GM21515 (cell line): ENCODE measurements at regions not wholly inside any gene's neighbourhood (a gene's known extent, or its start where the extent isn't known, plus 50 kb on each side); places are given as distances from the start of the nearest gene placed in this dataset.
"Not testable (repeated sequence)": the region's sequence is repeated elsewhere in the genome, so short reads cannot be mapped to it uniquely, and the experiment has no call there.

Experiments used
- ATAC-seq: cut with Tn5 transposase; IDR thresholded peaks from one replicate; pipeline ENCODE4 v1.9.1; 2021; ENCODE audit not compliant: unreplicated experiment

DNA sequence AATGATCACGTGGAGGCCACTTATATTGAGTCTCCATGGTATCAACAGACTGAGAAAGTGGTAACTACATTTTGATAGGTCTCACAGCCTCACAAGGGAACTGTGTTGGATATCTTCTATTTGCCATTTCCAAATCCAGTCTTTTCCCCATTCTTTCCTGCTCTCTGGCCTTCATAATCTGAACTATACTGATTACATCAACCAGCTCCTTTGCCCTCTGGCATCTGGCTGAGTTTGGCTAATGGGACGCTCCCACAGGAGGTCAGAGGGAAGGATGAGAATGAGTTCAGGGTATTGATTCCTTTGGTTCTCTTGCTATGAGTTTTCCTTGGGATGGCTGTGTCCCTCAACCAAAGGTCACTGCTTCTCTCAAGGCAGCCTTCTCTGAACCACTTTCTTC, 152.6 kb downstream of the RTL9 start:
- no peak for ATAC-seq

DNA sequence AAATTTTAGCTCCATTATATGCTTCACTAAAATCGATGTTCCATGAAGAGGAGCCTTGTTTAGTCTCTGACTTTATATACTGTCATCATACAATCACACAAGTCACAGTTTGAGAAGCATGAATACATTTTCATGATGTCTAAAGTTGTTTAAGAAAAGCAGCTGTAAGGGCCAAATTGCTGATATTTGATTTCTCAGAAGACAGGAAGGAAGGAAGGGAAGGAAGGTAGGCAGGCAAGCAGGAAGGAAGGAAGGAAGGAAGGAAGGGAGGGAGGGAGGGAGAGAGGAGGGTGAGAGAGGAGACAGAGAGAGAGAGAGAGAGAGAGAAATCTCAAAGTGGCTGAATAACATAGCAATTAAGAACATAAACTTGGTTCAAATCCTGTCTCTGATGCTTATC, 153.7 kb downstream of the RTL9 start:
- no peak for ATAC-seq

DNA sequence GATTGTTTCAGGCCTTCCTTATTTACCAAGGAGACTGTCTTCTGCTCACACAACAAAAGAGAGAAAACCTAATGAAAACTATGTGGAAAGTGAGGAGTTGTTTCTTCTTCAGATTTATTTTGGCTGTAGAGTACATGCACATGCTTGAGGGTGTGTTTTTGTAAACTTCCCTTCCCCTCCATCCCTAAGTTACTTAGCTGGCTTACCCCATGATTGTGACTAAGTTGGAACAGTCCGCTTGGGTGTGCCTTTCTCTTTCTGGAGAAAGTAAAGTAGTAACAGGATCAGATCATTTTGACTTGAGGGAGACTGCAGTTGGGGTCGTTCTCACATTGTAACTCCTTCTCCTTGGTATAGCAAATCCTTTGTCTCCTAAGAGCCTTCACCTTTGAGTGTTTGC, 155.9 kb downstream of the RTL9 start:
- no peak for ATAC-seq

DNA sequence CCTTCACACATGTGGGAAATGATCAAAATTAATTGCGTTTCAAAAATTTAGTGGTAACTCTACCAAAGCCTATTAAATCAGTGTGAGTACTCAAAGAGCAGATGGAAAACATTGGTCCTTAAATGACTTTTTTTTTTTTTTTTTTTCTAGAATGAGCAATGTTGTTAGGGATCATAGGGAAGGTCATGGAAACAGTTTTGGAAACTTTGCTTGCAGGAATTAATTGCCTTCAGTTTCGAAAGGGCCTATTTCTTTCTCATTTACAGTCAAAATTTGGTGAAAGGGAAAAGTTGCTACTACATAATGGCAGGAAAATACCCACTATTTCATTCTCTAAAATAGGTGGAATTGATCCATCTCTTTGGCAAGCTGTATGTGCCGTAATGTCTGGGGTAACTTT, 160.9 kb downstream of the RTL9 start:
- ATAC-seq = no peak

DNA sequence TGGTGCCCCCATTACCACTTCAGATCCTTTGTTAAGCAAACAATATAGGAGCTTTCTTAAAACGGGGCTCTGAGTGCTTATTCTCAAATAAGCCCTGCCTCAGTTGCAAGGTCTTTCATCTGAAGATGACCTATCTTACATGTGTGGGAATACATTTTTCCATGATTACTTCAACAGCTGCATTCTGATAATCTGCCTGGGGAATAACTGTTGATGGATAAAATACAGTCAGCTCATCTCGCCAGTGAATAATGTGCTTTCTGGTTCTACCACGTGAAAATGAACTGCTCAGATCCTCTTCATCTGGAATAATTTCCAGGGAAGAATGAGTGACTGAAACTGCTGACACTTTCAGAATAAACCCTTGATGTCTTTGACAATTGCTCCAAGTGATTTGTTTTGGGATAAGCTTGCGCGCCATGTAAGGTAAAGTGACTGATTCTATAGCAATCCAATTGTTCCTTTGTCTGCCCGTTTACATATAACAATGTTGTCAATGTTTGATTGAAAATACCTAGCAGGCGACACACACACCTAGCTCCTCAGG, 161.3 kb downstream of the RTL9 start:
- no peak for ATAC-seq

DNA sequence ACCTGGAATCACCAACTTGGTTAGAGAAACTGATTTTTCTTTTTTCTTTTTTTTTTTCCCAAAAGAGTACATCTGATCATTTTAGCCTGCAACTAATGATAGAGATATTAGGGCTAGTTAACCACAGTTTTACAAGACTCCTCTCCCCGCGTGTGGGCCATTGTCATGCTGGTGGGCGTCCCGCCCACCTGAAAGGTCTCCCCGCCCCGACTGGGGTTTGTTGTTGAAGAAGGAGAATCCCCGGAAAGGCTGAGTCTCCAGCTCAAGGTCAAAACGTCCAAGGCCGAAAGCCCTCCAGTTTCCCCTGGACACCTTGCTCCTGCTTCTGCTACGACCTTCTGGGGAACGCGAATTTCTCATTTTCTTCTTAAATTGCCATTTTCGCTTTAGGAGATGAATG, 162.0 kb downstream of the RTL9 start:
- ATAC-seq = not testable (repeated sequence)

DNA sequence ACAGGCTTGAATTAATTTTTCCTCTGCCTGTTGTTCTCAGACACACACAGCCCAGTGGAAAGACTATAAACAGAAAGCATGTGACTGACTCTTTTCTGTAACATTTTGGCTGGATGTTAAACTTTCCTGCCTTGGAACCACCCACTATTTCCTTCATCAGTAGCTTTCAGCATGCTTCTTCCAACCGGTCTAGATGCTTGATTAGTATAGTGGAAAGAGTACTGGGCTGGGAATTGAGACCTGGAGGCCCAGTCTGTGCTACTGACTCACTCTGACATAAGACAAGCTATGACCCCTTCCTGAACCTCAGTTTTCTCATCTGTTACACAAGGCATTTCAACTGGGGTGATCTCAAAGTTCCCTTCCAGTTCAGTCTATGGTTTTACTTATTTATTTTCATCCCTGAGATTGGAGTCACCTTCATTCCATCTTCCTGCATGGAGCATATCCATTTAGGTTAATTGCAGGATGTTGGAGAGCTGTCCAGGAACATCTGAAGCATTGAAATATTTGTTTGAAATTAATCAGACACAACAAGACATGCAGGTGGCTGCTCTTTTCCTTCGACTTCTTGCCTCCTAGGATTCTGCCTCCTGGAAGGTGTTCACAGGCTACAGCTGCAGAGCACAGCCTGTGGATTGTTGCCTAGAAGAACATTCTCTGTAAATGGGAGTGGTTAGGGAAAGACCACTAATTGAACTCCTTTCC, 173.4 kb downstream of the RTL9 start:
- no peak for ATAC-seq

DNA sequence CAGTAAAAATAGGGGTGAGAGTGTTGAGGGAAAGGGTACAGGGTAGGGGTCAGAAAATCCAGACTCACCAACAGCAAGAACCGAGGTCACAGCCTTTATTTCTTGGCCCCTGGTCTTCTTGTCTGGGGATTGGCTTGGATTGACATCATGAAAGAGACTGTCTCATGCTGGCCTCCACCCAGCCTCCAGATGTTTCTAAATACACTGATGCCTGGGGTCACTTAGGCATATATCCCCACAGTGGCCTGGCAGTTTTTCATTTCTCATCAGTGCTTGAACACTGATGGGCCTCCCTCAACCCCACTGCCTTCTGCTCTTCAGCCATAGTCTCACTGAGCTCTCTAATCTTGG, 173.9 kb downstream of the RTL9 start:
- ATAC-seq = no peak

DNA sequence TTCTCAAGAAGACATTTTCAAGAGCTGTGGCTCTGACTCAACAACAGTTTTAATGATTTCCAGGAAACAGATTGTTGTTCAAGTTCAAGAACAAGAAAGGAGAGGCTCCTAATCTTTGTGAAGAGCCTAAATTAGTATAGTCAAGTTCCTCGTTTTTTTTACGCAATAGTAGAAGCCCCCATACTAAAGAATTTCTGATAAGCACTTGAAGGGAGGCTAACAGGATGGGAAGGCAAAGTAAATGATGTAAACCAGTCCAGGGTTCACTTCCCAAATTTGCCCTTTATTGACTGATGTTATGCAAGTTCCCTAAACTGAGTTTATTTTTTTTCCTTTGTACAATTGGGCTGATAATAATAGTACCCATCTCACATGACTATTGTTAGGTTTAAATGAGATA, 178.2 kb downstream of the RTL9 start:
- ATAC-seq = no peak

DNA sequence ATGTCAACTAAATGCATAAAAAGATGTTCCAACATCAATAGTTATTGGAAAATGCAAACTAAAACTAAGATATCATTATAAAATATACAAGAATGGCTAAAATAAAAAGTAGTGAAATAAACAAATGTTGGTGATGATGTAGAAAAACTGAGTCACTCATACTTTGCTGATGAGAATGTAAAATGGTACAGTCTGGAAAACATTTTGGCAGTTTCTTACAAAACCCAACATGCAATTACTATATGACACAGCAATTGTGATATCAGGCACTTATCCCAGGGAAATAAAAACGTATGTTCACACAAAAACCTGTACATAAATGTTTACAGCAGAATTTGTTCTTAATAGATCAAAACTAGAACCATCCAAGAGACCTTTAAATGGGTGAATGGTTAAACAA, 182.6 kb downstream of the RTL9 start:
- no peak for ATAC-seq

DNA sequence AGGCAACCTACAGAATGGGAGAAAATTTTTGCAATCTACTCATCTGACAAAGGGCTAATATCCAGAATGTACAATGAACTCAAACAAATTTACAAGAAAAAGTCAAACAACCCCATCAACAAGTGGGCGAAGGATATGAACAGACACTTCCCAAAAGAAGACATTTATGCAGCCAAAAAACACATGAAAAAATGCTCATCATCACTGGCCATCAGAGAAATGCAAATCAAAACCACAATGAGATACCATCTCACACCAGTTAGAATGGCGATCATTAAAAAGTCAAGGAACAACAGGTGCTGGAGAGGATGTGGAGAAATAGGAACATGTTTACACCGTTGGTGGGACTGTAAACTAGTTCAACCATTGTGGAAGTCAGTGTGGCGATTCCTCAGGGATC, 192.2 kb downstream of the RTL9 start:
- not testable (repeated sequence) for ATAC-seq

DNA sequence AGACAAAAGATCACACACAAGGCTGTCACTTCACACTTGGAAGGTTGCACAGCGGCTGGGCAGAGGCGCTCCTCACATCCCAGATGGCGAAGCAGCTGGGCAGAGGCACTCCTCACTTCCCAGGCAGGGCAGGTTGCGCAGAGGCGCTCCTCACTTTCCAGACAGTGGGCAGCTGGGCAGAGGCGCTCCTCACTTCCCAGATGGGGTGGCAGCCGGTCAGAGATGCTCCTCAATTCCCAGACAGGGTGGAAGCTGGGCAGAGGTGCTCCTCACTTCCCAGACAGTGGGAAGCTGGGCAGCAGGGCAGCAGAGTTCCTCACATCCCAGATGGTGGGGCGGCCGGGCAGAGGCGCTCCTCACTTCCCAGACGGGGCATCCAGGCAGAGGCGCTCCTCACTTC, 199.2 kb downstream of the RTL9 start:
- no peak for ATAC-seq

DNA sequence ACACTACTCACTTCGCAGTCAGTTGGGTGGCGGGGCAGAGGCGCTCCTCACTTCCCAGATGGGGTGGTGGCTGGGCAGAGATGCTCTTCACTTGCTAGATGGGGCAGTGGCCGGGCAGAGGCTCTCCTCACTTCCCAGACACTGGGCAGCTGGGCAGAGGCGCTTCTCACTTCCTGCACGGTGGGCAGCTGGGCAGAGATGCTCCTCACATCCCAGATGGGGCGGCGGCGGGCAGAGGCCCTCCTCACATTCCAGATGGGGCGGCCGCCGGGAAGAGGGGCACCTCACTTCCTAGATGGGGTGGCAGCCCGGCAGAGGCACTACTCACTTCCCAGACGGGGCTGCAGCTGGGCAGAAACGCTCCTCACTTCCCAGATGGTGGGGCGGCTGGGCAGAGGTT, 199.8 kb downstream of the RTL9 start:
- ATAC-seq = no peak

DNA sequence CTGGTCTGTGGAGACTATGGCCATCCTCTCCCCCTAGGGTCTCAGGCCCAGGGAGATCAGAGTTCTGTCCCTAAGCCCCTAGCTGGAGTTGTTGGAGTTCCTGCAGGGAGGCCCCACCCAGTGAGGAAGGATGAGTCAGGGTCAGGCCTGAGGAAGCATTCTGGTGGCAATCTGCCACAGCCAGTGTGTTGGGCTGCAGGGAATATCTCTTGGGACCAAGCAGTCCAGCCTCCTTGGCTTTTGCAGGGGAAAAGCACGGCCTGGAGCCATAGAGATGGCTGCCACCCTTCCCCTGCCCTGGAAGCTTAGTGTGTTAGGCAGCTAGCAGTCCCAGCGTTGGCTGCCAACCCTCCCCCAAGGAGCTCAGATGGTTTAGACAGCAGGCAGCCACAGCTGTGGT, 202.4 kb downstream of the RTL9 start:
- ATAC-seq = no peak

DNA sequence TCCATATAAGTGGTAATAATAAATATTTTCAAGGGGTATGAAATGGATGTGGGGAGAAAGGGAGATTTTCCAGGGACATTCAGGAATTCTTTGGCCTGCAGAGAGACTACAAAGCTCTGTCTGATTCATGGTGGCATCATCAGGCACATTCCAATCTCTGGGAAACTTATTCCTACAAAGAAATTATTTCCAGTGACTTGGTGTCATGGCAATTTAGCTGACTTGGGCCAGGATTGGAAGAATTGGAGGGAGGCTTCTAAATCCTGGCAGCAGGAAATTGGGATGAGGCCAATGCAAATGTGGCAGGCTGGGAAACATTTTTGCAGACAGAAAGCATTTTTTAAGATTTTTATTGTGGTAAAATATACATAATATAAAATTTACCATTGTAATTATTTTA, 204.6 kb downstream of the RTL9 start:
- ATAC-seq = no peak

DNA sequence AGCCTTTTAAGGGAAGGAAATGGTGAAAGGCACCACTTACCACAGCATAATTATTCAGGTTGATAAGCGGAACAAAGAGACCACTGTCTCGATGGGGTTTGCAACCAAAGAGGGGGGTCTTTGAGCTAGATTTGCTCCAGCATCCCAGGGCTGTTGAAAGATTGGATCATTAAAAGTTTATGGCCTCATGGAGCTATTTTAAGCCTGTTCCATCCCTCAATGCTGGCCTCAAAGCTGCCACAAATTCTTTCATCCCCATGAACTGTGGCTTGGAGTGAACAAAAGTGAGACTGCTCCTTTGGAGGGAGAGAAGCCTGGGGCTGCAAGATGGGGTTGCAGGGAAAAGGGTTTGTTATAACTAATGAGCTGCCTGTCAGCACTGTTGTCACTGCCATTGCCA, 209.8 kb downstream of the RTL9 start:
- ATAC-seq = no peak

DNA sequence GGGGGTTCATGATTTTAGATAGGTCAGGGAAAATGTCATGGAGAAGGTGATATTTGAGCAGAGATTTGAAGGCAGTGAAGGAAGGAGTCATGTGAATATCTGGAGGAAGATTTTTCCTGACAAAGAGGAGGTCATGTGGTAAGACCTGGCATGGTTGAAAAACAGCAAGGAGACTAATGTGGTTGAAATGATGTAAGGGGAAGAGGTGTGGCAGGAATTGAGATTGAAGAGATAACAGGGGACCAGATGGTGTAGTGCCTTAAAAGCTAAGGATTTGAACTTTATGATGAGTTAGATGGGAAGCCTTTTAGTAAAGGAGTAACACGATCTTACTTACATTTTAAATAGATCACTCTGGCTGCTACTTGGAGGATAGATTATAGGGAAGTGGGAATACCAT, 210.9 kb downstream of the RTL9 start:
- no peak for ATAC-seq

DNA sequence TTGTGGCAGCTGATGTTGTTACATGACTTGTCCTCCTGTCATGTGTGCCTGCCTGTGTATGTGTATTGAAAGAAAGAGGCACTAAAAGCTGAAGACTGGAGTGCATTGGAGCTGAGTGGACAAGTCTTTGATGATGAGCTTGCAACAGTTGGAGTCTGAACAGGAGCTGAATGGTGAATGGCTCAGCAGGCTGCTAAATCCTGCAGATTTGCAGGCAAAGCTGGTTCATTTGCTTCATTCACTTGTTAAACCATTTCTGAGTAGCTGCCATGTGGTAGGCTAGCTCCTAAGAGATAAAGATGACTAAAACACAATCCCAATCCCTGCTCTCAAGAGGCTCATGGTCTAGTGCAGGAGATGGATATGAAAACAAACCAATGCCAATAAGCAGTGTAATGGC, 217.3 kb downstream of the CHRDL1 start:
- no peak for ATAC-seq

DNA sequence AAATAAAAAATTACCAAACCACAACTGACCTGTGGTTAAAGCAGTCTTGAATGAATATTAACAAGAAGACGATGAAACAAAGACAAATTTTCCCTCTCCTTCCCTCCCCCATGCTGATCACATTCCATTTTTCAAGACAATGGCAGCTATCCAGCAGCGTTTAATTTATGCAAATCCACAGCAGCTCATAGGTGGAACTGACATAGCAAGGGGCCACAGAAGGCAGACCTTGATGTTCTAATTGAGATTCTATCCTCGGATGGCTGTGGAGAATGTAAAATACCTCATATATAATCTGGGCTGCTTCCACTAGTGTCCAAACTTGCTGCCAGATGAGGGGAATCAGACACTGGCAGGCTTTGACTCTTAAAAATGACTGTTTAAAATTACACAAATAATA, 211.5 kb downstream of the CHRDL1 start:
- no peak for ATAC-seq

DNA sequence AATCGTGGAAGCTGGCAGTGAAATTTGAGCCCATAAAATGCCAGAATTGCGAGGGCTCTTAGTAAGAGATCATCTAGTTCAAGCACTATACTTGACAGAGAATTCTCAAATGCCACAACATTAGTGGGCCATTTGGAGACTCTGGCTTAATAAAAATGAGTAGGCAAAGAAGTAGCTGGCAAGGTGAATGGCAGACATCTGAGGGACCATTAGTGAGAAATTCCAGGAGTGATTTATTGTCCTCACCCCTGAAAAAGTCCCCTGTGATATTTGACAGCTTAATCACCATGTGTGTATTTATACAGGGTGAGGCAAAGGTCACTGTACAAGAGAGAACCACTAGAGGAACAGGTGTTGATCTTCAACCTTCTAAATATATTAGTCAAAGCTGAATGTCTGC, 207.5 kb downstream of the CHRDL1 start:
- ATAC-seq = no peak

DNA sequence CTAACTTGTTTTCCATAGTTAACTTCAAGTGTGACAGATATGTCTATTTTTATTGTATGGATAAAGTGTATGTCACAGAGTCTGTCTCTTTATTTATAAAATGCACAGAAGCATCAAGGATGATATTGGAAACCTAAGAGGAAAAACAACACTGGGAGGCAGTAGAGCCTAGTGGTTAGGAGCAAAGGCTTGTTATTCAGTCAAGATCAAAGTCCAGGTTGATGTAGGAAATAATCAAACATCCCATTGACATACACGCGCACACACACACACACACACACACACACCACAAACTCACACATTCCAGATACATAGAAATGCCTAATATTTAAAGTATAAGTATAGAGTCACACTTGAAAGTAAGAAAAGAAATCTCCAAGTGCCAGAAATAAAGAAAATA, 206.8 kb downstream of the CHRDL1 start:
- ATAC-seq = no peak

DNA sequence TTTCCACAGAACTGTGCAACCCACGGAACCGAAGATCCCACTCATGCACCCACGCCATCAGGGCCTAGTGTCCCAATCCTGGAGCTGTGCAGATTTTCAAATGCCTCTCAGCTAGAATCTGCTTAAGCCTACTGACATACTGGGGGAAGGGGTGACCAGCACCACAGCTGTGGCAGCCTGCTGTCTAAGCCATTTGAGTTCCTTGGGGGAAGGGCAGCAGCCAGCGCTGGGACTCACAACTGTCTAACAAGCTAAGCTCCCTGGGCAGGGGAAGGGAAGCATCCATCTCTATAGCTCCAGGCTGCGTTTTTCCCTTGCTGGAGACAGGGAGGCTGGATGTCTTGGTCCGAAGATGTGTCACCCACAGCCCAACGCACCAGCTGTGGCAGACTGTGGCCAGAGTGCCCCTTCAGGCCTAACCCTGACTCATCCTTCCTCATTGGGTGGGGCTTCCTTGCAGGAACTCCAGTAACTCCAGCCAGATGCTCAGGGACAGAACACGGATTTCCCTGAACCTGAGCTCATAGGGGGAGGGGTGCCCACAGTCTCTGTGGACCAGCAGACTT, 194.8 kb downstream of the CHRDL1 start:
- no peak for ATAC-seq

DNA sequence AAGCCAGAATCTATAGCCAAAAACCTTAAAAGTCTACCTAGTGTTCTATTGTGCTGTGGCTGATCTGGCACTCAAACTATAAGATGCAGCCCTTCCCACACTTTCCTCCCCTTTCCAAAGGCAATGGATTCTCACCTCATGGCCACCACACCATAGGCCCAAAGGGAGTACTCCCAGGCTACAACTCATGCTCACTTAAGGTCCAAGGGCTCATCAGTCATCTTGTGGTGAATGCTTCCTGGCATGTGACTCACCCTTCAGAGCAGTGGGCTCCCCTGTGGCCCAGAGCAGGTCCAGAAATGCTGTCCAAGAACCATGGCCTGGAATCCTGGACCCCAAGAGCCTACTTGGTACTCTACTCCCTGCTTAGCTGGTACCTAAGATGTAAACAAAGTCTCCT, 181.0 kb downstream of the CHRDL1 start:
- no peak for ATAC-seq
